DND-41 (cell line): ENCODE measurements at regions not wholly inside any gene's neighbourhood (a gene's known extent, or its start where the extent isn't known, plus 50 kb on each side); places are given as distances from the start of the nearest gene placed in this dataset.

Experiments used
- ATAC-seq: fragments of 200-7000 bp; cut with Tn5 transposase; 3 replicates; pipeline ENCODE4 v1.9.1; 2021; ENCODE audit warnings: low read depth; ENCODE audit not compliant: insufficient read depth
- DNase-seq: peaks from one replicate; pipeline ENCODE4 v3.0.0-alpha.2; 2020
- H2AFZ ChIP-seq: 2 replicates; pipeline ENCODE4 v1.6.0; 2012; ENCODE audit warnings: low read depth, low read length
- H3K27ac ChIP-seq: 2 replicates; pipeline ENCODE4 v1.5.1; 2012; ENCODE audit warnings: low read length, inconsistent platforms
- H3K27me3 ChIP-seq: fragments of 200-600 bp; sonication (generic); 2 replicates; pipeline ENCODE4 v1.6.0; 2012; ENCODE audit warnings: low read length, mild to moderate bottlenecking, inconsistent platforms; ENCODE audit not compliant: insufficient read depth, poor library complexity
- H3K36me3 ChIP-seq: 2 replicates; pipeline ENCODE4 v1.5.1; 2012; ENCODE audit warnings: low read length, inconsistent platforms; ENCODE audit not compliant: insufficient read depth
- H3K4me1 ChIP-seq: 2 replicates; pipeline ENCODE4 v1.5.1; 2012; ENCODE audit warnings: mild to moderate bottlenecking, low read length; ENCODE audit not compliant: insufficient read depth
- H3K4me2 ChIP-seq: 2 replicates; pipeline ENCODE4 v1.6.0; 2012; ENCODE audit warnings: mild to moderate bottlenecking, moderate library complexity, low read length, inconsistent platforms; ENCODE audit not compliant: insufficient read depth
- H3K4me3 ChIP-seq, 2 experiments: fragments of 200-600 bp in 1 of 2; shearing (Covaris generic) in 1 of 2; 2 replicates each; pipeline ENCODE4 v1.5.1; 2012 to 2016; ENCODE audit warnings: inconsistent platforms in 2 of 2, low read length in 2 of 2, mild to moderate bottlenecking in 2 of 2, low read depth in 1 of 2, moderate library complexity in 1 of 2
- H3K79me2 ChIP-seq: 2 replicates; pipeline ENCODE4 v1.6.0; 2012; ENCODE audit warnings: low read length, inconsistent platforms; ENCODE audit not compliant: insufficient read depth
- H3K9ac ChIP-seq: 2 replicates; pipeline ENCODE4 v1.6.0; 2012; ENCODE audit warnings: low read depth, mild to moderate bottlenecking, inconsistent platforms, low read length, moderate library complexity
- H3K9me3 ChIP-seq: 2 replicates; pipeline ENCODE4 v1.5.1; 2012; ENCODE audit warnings: low read length, moderate library complexity, mild to moderate bottlenecking, inconsistent platforms; ENCODE audit not compliant: insufficient read depth, severe bottlenecking
- H4K20me1 ChIP-seq: 2 replicates; pipeline ENCODE4 v1.6.0; 2012; ENCODE audit warnings: low read length; ENCODE audit not compliant: insufficient read depth
- EZH2 ChIP-seq: IDR thresholded peaks from 3 replicates; pipeline ENCODE4 v1.6.1; 2012; ENCODE audit warnings: borderline replicate concordance, low read depth, mild to moderate bottlenecking, moderate library complexity, low read length, inconsistent platforms; ENCODE audit not compliant: severe bottlenecking
- TF ChIP-seq, protein P1 (sequence below): IDR thresholded peaks from 2 replicates; pipeline ENCODE4 v1.5.1; 2012; ENCODE audit warnings: borderline replicate concordance, low read length, moderate library complexity, mild to moderate bottlenecking; ENCODE audit not compliant: poor library complexity, severe bottlenecking; ENCODE audit errors: extremely low read depth

DNA sequence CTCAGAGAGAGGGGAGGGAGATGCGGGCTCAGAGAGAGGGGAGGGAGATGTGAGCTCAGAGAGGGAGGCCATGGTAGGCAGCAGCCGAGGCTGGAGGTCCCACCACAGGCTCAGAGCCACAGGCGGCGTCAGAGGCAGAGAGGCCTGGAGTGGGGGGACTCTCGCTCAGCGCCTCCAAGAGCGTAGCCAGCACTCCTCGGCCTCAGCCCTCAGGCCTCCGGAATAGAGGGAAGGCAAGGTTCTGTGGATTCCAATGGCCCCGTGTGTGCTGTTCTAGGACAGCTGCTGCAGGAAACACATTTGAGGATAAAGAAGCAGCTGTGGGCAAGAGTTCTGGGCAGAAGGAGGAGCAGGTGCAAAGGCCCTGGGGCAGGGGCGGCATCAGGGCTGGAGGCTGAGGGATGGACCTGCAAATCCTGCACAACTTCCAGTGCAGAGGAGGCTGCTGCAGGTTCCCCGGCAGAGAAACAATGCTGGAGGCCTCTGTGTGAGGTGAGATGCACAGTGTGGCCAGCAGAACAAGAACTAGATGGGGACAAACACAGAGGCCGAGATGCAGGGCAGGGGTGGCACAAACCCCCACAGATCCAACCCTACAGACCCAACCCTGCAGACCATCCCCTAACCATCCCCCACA is 59.1 kb upstream of the GALNT9 start:
- DNase-seq = no peak
- Histone ChIP-seq H3K4me1 (no peaks in the 10 kb centered on the region), H3K4me3 (no peak overlapping the region), H3K9ac (no peak overlapping the region), H3K9me3 (no peaks in the 10 kb centered on the region), H3K27me3 (no peaks in the 10 kb centered on the region), H2AFZ (no peak overlapping the region), H3K4me2 (no peak overlapping the region), H4K20me1 (no peaks in the 10 kb centered on the region), H3K79me2 (no peaks in the 10 kb centered on the region), H3K36me3 (no peaks in the 10 kb centered on the region), H3K27ac (no peak overlapping the region)
- ATAC-seq = no peak
- TF ChIP-seq, protein P1, sequence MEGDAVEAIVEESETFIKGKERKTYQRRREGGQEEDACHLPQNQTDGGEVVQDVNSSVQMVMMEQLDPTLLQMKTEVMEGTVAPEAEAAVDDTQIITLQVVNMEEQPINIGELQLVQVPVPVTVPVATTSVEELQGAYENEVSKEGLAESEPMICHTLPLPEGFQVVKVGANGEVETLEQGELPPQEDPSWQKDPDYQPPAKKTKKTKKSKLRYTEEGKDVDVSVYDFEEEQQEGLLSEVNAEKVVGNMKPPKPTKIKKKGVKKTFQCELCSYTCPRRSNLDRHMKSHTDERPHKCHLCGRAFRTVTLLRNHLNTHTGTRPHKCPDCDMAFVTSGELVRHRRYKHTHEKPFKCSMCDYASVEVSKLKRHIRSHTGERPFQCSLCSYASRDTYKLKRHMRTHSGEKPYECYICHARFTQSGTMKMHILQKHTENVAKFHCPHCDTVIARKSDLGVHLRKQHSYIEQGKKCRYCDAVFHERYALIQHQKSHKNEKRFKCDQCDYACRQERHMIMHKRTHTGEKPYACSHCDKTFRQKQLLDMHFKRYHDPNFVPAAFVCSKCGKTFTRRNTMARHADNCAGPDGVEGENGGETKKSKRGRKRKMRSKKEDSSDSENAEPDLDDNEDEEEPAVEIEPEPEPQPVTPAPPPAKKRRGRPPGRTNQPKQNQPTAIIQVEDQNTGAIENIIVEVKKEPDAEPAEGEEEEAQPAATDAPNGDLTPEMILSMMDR = no peak
- TF ChIP-seq EZH2 = no peak

DNA sequence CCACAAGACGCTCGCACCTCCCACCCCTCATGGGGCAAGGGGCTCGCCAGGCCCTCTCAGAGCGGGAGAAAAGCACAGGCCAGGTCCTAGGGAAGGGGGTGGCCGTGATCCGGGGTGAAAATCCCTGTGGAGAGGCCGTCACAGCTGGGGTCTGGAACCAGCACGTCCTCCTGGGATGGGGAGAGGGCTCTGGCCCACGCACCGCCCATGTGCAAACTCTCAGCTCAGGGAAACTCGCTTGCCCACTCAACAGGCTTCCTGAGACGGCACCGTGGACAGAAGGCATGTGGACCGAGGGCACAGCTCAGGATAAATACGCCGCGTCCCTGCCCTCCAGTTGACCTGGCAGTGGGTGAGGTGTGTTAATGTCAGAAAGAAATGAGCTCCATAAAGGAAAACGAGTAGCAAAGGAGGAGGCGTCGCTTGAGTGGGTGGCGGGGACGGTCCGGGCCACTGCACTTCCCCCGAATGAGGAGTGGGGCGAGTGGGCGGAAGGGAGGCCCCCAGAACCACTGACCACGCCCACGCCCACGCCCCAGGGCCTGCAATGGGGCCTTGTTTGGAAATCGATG is 57.6 kb upstream of the GALNT9 start:
- ATAC-seq = no peak
- H3K4me2 ChIP-seq = no peak overlapping the region

DNA sequence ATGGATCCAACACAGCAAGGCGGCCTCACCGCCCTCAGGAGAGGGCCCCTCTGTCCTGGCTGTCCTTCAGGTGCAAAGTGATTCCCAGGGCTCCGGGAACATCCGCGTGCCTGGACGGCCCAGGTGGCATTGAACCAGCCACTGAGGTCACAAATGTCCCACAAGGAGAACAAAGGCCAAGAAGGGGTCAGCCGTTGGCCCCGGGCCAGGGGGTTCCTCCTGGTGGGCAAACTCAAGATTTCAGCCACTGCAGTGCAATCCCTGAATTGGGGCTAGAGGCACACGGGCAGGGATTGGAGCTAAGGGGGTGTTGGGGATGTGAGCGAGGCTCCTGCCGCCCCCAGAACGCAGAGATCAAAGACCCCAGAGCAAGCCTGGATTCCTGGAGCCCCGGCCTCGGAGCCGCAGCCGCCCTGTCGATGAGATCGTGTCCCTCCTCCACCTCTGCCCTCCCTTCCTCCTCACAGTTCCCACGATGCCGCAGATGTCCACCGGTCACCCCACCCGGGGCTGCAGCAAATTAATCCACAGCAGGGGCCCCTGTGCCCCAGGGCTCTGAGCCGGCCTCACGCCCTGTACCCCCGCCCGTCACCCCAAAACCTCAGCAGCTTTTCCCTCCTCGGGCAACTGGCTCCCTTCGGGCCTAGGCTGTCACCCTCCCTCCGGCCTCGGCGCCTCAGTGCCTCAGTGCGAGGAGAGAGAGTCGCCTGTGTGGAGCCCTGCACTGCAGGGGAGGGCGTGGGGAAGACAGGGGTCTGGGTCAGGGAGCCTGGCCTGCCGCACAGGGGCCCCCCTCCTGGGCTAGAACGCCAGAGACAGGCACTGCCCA is 56.7 kb upstream of the GALNT9 start:
- Histone ChIP-seq H4K20me1 (no peaks in the 10 kb centered on the region), H3K36me3 (no peaks in the 10 kb centered on the region), H3K9ac (no peak overlapping the region), H2AFZ (no peak overlapping the region), H3K4me1 (no peaks in the 10 kb centered on the region), H3K27ac (no peak overlapping the region), H3K4me3 (no peak overlapping the region), H3K79me2 (no peaks in the 10 kb centered on the region), H3K4me2 (no peak overlapping the region), H3K27me3 (no peaks in the 10 kb centered on the region), H3K9me3 (no peaks in the 10 kb centered on the region)
- ATAC-seq (no peak), DNase-seq (no peak)
- TF ChIP-seq, protein P1 = no peak
- TF ChIP-seq EZH2 = no peak

More for the DNA sequence above, 57.6 kb upstream of the GALNT9 start:
- Histone ChIP-seq H3K27me3 (no peaks in the 10 kb centered on the region), H3K4me1 (no peaks in the 10 kb centered on the region), H3K27ac (no peak overlapping the region), H3K9ac (no peak overlapping the region), H3K36me3 (no peaks in the 10 kb centered on the region), H3K79me2 (no peaks in the 10 kb centered on the region), H2AFZ (no peak overlapping the region), H4K20me1 (no peaks in the 10 kb centered on the region), H3K9me3 (no peaks in the 10 kb centered on the region), H3K4me3 (no peak overlapping the region)
- DNase-seq = no peak
- no peak for TF ChIP-seq EZH2
- TF ChIP-seq, protein P1 = no peak
